Suprapubic skin (tissue), 4 donors: ENCODE measurements at regions not wholly inside any gene's neighbourhood (a gene's known extent, or its start where the extent isn't known, plus 50 kb on each side); places are given as distances from the start of the nearest gene placed in this dataset.

ENCODE experiments used
- DNase-seq, 2 donors: peaks; one replicate each; pipeline ENCODE4 v3.0.0-alpha.2; 2019; ENCODE audit warnings: low spot score in 2 of 2
- H3K27ac ChIP-seq: fragments of 200-600 bp; sonication (generic); one replicate; pipeline ENCODE4 v1.5.1; 2019
- H3K27me3 ChIP-seq: fragments of 200-600 bp; sonication (generic); one replicate; pipeline ENCODE4 v1.5.1; 2019
- H3K36me3 ChIP-seq: fragments of 200-600 bp; sonication (generic); one replicate; pipeline ENCODE4 v1.5.1; 2019
- H3K4me1 ChIP-seq: fragments of 200-600 bp; sonication (generic); one replicate; pipeline ENCODE4 v1.5.1; 2019
- H3K4me3 ChIP-seq: fragments of 200-600 bp; sonication (generic); one replicate; pipeline ENCODE4 v1.5.1; 2019; ENCODE audit warnings: mild to moderate bottlenecking
- H3K9me3 ChIP-seq: fragments of 200-600 bp; sonication (generic); one replicate; pipeline ENCODE4 v1.5.1; 2019
- CTCF ChIP-seq, 2 donors: fragments of 200-600 bp in 1 of 2; fragments of 450-650 bp in 1 of 2; sonication (generic) in 1 of 2; IDR thresholded peaks; one replicate each; pipeline ENCODE4 v1.5.1; 2016 to 2019; ENCODE audit warnings: antibody characterized with exemption in 2 of 2, mild to moderate bottlenecking in 1 of 2, moderate library complexity in 1 of 2
- EP300 ChIP-seq: sonication (generic); formaldehyde crosslinking; IDR thresholded peaks from one replicate; pipeline ENCODE4 v1.6.1; 2017; ENCODE audit warnings: antibody characterized with exemption
- POLR2A ChIP-seq, 2 donors: fragments of 450-650 bp; IDR thresholded peaks; one replicate each; pipeline ENCODE4 v1.6.1; 2017; ENCODE audit warnings: antibody characterized with exemption in 2 of 2, mild to moderate bottlenecking in 2 of 2, moderate library complexity in 2 of 2
- POLR2AphosphoS5 ChIP-seq, 3 donors: sonication (generic); formaldehyde crosslinking; IDR thresholded peaks; one replicate each; pipeline ENCODE4 v1.6.1; 2017; ENCODE audit warnings: antibody characterized with exemption in 3 of 3
- WGBS: methylation state at CpG from one replicate; pipeline ENCODE4 v1.1.5; 2018; 5-methylcytosine and 5-hydroxymethylcytosine counted together

GRCh38 chr6:8710668-8711431, 275.5 kb upstream of the SLC35B3 start:
- Histone ChIP-seq H3K27me3 (no peaks in the 10 kb centered on the region), H3K27ac (no peak overlapping the region), H3K36me3 (no peaks in the 10 kb centered on the region), H3K4me1 (peaks cover 17% of the 10 kb centered on the region), H3K4me3 (no peak overlapping the region), H3K9me3 (no peaks in the 10 kb centered on the region)
- no peak for TF ChIP-seq CTCF (IDR thresholded peaks at IDR 0.05)
- TF ChIP-seq POLR2AphosphoS5 (IDR thresholded peaks at IDR 0.05): no peak
- TF ChIP-seq POLR2A (IDR thresholded peaks at IDR 0.05): no peak
- no peak for TF ChIP-seq EP300
- WGBS: 95% methylated on average over 5 of the region's 5 CpGs
- no peak for DNase-seq

GRCh38 chr6:8707956-8708772, 272.8 kb upstream of the SLC35B3 start:
- DNase-seq: no peak
- peaks cover 17% of the 10 kb centered on the region for H3K4me1 ChIP-seq
- H3K36me3 ChIP-seq: no peaks in the 10 kb centered on the region
- 4% methylated on average over 7 of the region's 7 CpGs for WGBS
- H3K4me3 ChIP-seq: peak overlapping the region; percentile 21
- no peak for TF ChIP-seq EP300
- TF ChIP-seq CTCF (IDR thresholded peaks at IDR 0.05): peak; percentile 19 to 23
- H3K9me3 ChIP-seq: no peaks in the 10 kb centered on the region
- H3K27me3 ChIP-seq: no peaks in the 10 kb centered on the region
- peak overlapping the region; percentile 31 for H3K27ac ChIP-seq

GRCh38 chr6:8707369-8707768, 272.0 kb upstream of the SLC35B3 start:
- DNase-seq: no peak
- H3K27ac ChIP-seq: no peak overlapping the region
- H3K9me3 ChIP-seq: no peaks in the 10 kb centered on the region
- TF ChIP-seq CTCF (IDR thresholded peaks at IDR 0.05): peak in 1 of 2 donors; percentile 7
- no peak for TF ChIP-seq POLR2A (IDR thresholded peaks at IDR 0.05)
- H3K4me3 ChIP-seq: no peak overlapping the region
- H3K36me3 ChIP-seq: no peaks in the 10 kb centered on the region
- peaks cover 17% of the 10 kb centered on the region for H3K4me1 ChIP-seq
- WGBS: 53% methylated on average over 4 of the region's 4 CpGs
- H3K27me3 ChIP-seq: no peaks in the 10 kb centered on the region

- no peaks in the 10 kb centered on the region for H3K27me3 ChIP-seq
- no peak for DNase-seq
These were observed 270.2 kb upstream of the SLC35B3 start for GRCh38 chr6:8705435-8706020.

More at GRCh38 chr6:8705435-8706020, 270.2 kb upstream of the SLC35B3 start:
- no peak overlapping the region for H3K4me3 ChIP-seq
- TF ChIP-seq POLR2A (IDR thresholded peaks at IDR 0.05) (no peak), CTCF (IDR thresholded peaks at IDR 0.05) (no peak), EP300 (no peak), POLR2AphosphoS5 (IDR thresholded peaks at IDR 0.05) (no peak)
- no peaks in the 10 kb centered on the region for H3K9me3 ChIP-seq
- no peaks in the 10 kb centered on the region for H3K36me3 ChIP-seq
- H3K4me1 ChIP-seq: peaks cover 17% of the 10 kb centered on the region
- WGBS: 3% methylated on average over 2 of the region's 2 CpGs
- no peak overlapping the region for H3K27ac ChIP-seq
